HUES48 (cell line): ENCODE measurements at regions not wholly inside any gene's neighbourhood (a gene's known extent, or its start where the extent isn't known, plus 50 kb on each side); places are given as distances from the start of the nearest gene placed in this dataset.

ENCODE experiments used
- H3K27ac ChIP-seq: one replicate; pipeline ENCODE4 v1.7.0; 2013; ENCODE audit warnings: low read depth, low read length, inconsistent platforms
- H3K27me3 ChIP-seq: 2 replicates; pipeline ENCODE4 v1.6.1; 2013; ENCODE audit warnings: mild to moderate bottlenecking, low read length; ENCODE audit not compliant: control insufficient read depth, insufficient read depth
- H3K36me3 ChIP-seq: 2 replicates; pipeline ENCODE4 v1.6.1; 2013; ENCODE audit warnings: low read length; ENCODE audit not compliant: control insufficient read depth, insufficient read depth
- H3K4me1 ChIP-seq: 2 replicates; pipeline ENCODE4 v1.6.1; 2013; ENCODE audit warnings: mild to moderate bottlenecking, low read length; ENCODE audit not compliant: control insufficient read depth, insufficient read depth
- H3K4me3 ChIP-seq: 2 replicates; pipeline ENCODE4 v1.5.1; 2013; ENCODE audit warnings: mild to moderate bottlenecking, low read depth, low read length
- H3K9ac ChIP-seq: 2 replicates; pipeline ENCODE4 v1.6.1; 2013; ENCODE audit warnings: mild to moderate bottlenecking, low read depth, low read length, moderate library complexity
- H3K9me3 ChIP-seq: 2 replicates; pipeline ENCODE4 v1.6.1; 2013; ENCODE audit warnings: low read length; ENCODE audit not compliant: control insufficient read depth, insufficient read depth

- Histone ChIP-seq H3K9me3 (peaks cover 3% of the 10 kb centered on the region), H3K36me3 (no peaks in the 10 kb centered on the region), H3K9ac (no peak overlapping the region), H3K4me1 (no peaks in the 10 kb centered on the region), H3K4me3 (no peak overlapping the region), H3K27ac (no peak overlapping the region), H3K27me3 (no peaks in the 10 kb centered on the region)
Measured at GRCh38 chr3:110457508-110457907, 614.1 kb upstream of the NECTIN3 start.

GRCh38 chr3:110459021-110459420 lies 612.6 kb upstream of the NECTIN3 start:
- no peaks in the 10 kb centered on the region for H3K36me3 ChIP-seq
- H3K27ac ChIP-seq: no peak overlapping the region
- H3K9me3 ChIP-seq: peaks cover 3% of the 10 kb centered on the region
- no peak overlapping the region for H3K9ac ChIP-seq
- no peaks in the 10 kb centered on the region for H3K27me3 ChIP-seq
- no peak overlapping the region for H3K4me3 ChIP-seq
- no peaks in the 10 kb centered on the region for H3K4me1 ChIP-seq

GRCh38 chr3:110470310-110470709 lies 601.3 kb upstream of the NECTIN3 start:
- Histone ChIP-seq H3K36me3 (no peaks in the 10 kb centered on the region), H3K9me3 (no peaks in the 10 kb centered on the region), H3K27me3 (no peaks in the 10 kb centered on the region), H3K4me1 (peaks cover 13% of the 10 kb centered on the region), H3K27ac (no peak overlapping the region), H3K4me3 (no peak overlapping the region), H3K9ac (no peak overlapping the region)

- Histone ChIP-seq H3K4me3 (no peak overlapping the region), H3K9ac (no peak overlapping the region), H3K36me3 (no peaks in the 10 kb centered on the region), H3K27ac (no peak overlapping the region), H3K9me3 (no peaks in the 10 kb centered on the region), H3K4me1 (peaks cover 5% of the 10 kb centered on the region; the same call in 1 of the 2 replicates), H3K27me3 (no peaks in the 10 kb centered on the region)
Measured at GRCh38 chr3:110473405-110473804, 598.2 kb upstream of the NECTIN3 start.

- no peaks in the 10 kb centered on the region for H3K9me3 ChIP-seq
- H3K4me3 ChIP-seq: no peak overlapping the region
- H3K9ac ChIP-seq: no peak overlapping the region
- no peak overlapping the region for H3K27ac ChIP-seq
- H3K27me3 ChIP-seq: no peaks in the 10 kb centered on the region
- H3K4me1 ChIP-seq: peaks cover 5% of the 10 kb centered on the region; the same call in 1 of the 2 replicates
- H3K36me3 ChIP-seq: no peaks in the 10 kb centered on the region
Measured at GRCh38 chr3:110474397-110474796, 597.2 kb upstream of the NECTIN3 start.

GRCh38 chr3:110478377-110479054 lies 593.1 kb upstream of the NECTIN3 start:
- Histone ChIP-seq H3K27ac (no peak overlapping the region), H3K36me3 (no peaks in the 10 kb centered on the region), H3K9me3 (peaks cover 4% of the 10 kb centered on the region; the same call in 1 of the 2 replicates)

GRCh38 chr3:110479731-110480130 lies 591.9 kb upstream of the NECTIN3 start:
- Histone ChIP-seq H3K9me3 (peaks cover 4% of the 10 kb centered on the region; the same call in 1 of the 2 replicates), H3K9ac (no peak overlapping the region), H3K4me3 (no peak overlapping the region), H3K4me1 (no peaks in the 10 kb centered on the region), H3K27ac (no peak overlapping the region), H3K27me3 (no peaks in the 10 kb centered on the region), H3K36me3 (no peaks in the 10 kb centered on the region)

More at GRCh38 chr3:110478377-110479054, 593.1 kb upstream of the NECTIN3 start:
- Histone ChIP-seq H3K9ac (no peak overlapping the region), H3K27me3 (no peaks in the 10 kb centered on the region), H3K4me3 (no peak overlapping the region), H3K4me1 (no peaks in the 10 kb centered on the region)

GRCh38 chr3:110485389-110485788 lies 586.2 kb upstream of the NECTIN3 start:
- H3K9me3 ChIP-seq: peaks cover 18% of the 10 kb centered on the region
- H3K27ac ChIP-seq: no peak overlapping the region
- H3K9ac ChIP-seq: no peak overlapping the region
- H3K36me3 ChIP-seq: no peaks in the 10 kb centered on the region
- no peak overlapping the region for H3K4me3 ChIP-seq
- H3K27me3 ChIP-seq: no peaks in the 10 kb centered on the region
- H3K4me1 ChIP-seq: no peaks in the 10 kb centered on the region

GRCh38 chr3:110487840-110488239 lies 583.8 kb upstream of the NECTIN3 start:
- Histone ChIP-seq H3K36me3 (no peaks in the 10 kb centered on the region), H3K9ac (no peak overlapping the region), H3K4me1 (peaks cover 12% of the 10 kb centered on the region), H3K9me3 (peaks cover 15% of the 10 kb centered on the region), H3K27ac (no peak overlapping the region), H3K4me3 (no peak overlapping the region), H3K27me3 (no peaks in the 10 kb centered on the region)

- H3K9me3 ChIP-seq: peaks cover 13% of the 10 kb centered on the region
- no peaks in the 10 kb centered on the region for H3K27me3 ChIP-seq
- no peak overlapping the region for H3K27ac ChIP-seq
- no peaks in the 10 kb centered on the region for H3K36me3 ChIP-seq
- H3K4me1 ChIP-seq: peaks cover 14% of the 10 kb centered on the region
- H3K4me3 ChIP-seq: no peak overlapping the region
- no peak overlapping the region for H3K9ac ChIP-seq
Measured at GRCh38 chr3:110491413-110491812, 580.2 kb upstream of the NECTIN3 start.

GRCh38 chr3:110492876-110493275 lies 578.7 kb upstream of the NECTIN3 start:
- Histone ChIP-seq H3K27me3 (no peaks in the 10 kb centered on the region), H3K9ac (no peak overlapping the region), H3K9me3 (0 out of 2 replicates have a peak, but pooled peaks cover under 1% of the 10 kb centered on the region)

More at GRCh38 chr3:110492876-110493275, 578.7 kb upstream of the NECTIN3 start:
- no peak overlapping the region for H3K27ac ChIP-seq
- H3K4me3 ChIP-seq: no peak overlapping the region
- no peaks in the 10 kb centered on the region for H3K36me3 ChIP-seq
- peaks cover 14% of the 10 kb centered on the region for H3K4me1 ChIP-seq
